CD4-positive, alpha-beta T cell treated with Interleukin-2 at 100 ng/mL for 4 hours (primary cell): ENCODE measurements at regions not wholly inside any gene's neighbourhood (a gene's known extent, or its start where the extent isn't known, plus 50 kb on each side); places are given as distances from the start of the nearest gene placed in this dataset.

Experiments used
- DNase-seq: peaks from one replicate; pipeline ENCODE4 v3.0.0-alpha.2; 2020; ENCODE audit warnings: low spot score

GRCh38 chr13:106350208-106350607, 185.3 kb downstream of the EFNB2 start:
- no peak for DNase-seq

DNA sequence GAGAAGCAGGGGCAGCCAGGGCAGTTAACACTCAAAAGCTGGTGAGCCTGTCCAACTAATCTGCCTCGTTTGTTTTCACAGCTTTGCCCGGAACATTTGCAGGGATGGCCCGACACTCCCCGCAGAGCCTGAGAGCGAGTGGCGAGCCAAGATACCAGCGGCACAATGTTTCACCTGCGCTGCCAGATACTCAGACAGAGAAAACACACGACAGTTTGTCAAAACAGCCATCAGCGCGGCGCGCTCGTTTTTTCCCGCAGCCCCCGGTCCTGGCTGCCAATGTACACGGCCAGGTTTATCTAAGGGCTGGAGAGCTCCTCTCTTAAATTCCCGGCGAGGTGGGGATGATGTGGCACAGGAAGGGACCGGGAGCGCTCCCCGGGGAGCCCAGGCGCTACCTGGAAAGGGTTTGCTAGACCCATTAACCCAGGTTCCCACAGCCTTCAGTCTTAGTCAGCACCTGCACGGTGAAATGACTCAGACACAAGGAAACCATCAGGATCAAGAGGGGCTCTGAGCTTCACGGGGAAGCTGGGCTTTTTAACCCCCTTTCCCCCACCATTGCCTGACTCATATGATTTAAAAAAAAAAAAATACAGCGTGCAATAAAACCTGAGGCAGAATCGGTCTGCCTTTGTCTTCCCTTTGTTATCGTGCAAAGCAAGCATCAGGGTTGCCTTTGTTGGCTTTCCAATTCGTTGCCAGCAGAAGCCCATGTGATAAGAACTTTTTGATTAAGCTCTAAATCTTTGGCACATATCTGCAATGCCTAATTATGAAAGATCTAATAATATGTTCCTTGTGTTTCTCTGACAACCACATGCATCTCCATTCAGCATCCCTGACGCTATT, 186.2 kb downstream of the EFNB2 start:
- no peak for DNase-seq

- no peak for DNase-seq
These were observed 187.2 kb downstream of the EFNB2 start for GRCh38 chr13:106348075-106348840.

DNA sequence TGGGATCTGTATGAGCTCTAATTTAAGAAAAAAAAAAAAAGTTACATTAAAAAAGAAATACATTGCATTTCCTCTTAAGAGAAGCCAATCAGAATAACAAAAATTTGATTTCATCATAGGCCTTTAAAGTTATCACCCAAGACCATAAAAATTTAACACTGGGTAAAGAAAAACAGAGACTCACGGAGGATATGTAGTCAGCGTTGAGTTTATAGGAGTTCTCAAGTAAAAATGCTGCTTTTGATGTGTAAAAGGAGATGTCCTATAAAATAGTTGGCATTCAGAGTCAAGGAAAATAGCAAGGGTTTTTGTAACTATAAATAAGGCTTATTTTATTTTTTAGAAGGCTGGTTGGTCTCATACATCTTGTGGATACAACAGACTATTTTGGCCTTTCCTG, 191.1 kb downstream of the EFNB2 start:
- no peak for DNase-seq

- DNase-seq = no peak
These were observed 191.6 kb downstream of the EFNB2 start for GRCh38 chr13:106343836-106344235.

GRCh38 chr13:106340249-106340648, 195.2 kb downstream of the EFNB2 start:
- DNase-seq = no peak

DNA sequence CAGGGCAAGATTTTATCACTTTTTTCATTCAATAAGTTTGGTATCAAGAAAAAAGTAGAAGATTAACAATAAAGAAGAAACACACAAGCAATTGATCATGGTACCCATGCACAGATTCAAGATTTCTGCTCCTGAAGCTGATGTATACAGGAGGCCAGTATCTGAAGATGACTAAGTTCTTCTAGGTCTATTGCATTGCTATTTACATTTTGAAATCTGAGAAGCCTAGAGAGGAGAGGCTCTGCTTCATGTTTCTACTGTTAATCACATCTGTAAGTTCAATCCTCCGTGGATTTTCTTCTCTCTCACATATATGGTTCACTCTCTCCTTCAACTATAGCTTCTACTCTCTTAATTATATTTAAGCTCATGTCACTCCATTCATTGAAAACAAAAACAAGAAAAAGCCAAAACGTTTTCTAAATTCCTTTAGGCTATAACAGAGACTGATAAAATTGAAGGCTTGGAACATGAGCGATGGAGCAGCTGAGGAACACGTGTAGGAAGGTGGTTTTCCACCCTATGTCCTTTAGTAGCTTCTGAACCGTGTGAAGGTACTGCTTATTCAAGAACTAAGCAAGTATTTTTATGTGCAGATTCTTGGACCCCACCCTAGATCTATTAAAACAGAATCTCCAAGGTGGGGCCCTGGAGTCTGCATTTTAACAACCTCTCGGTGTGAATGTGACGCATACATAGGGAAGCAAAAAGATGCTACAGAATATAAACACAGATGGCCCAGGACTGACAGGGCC, 198.2 kb downstream of the EFNB2 start:
- no peak for DNase-seq

GRCh38 chr13:106336668-106337067, 198.8 kb downstream of the EFNB2 start:
- DNase-seq = no peak

- no peak for DNase-seq
These were observed 202.8 kb downstream of the EFNB2 start for GRCh38 chr13:106332621-106333020.

- DNase-seq = no peak
These were observed 204.3 kb downstream of the EFNB2 start for GRCh38 chr13:106331116-106331515.

DNA sequence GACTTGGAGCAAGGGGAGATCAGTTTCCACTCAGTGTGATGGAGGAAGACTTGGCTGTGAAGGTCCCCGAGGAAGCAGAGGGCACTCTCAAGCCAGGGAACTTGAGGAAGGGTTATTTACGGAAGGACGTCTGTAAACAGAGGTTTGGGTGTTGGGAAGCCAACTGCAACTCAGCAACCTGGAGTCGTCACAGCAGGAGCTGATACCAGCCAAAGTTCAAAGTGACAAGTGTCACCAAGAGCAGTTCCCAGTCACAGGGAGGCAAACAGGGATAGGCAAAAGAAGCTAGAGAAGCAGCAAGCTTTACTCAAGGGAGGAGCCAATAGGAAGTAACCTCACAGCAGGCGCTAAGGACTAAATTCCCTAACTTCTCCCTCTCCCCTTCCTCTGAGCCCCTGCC, 205.5 kb downstream of the EFNB2 start:
- DNase-seq = no peak

DNA sequence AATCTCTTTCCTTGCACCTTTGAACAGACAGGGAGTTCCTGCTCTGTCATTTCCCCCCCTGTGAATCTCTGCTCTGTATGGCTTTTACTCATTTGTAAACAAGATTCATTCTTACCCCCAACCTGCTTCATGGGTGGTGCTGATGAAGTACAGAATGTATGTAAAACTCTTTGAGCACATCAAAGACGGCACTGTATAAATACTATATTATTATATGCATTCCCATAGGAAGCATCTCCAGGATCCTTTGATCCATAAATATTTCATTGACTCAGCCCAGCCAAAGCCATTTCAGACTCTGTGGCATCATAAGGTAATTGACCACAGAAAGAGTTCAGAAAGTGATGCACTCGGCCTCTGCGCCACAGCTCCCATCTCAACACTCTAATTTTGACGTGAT, 208.7 kb downstream of the EFNB2 start:
- no peak for DNase-seq

- no peak for DNase-seq
These were observed 211.0 kb downstream of the EFNB2 start for GRCh38 chr13:106324444-106324843.

- no peak for DNase-seq
These were observed 212.8 kb downstream of the EFNB2 start for GRCh38 chr13:106322628-106323027.

DNA sequence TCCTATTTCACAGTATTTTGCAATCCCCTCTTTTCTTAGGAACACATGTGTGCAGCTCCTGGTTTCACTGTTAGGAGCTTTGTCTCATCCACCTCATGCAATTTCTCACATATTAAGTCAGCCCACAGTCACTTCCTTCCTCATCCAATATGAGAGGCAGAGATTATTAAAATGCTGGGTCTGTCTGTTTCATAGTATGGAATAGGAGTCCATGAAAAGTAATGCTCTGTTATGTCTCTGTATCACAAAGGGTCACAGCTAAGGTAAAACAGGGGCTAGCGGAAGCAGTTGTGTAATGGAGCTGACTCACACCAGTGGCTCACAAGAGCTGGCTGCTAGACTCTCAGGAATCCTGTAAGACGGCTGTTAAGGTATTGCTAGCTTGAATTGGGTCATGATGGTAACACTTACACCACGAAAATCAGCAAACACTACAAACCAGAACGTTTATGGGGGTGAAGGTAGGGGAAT, 216.5 kb downstream of the EFNB2 start:
- DNase-seq = no peak

DNA sequence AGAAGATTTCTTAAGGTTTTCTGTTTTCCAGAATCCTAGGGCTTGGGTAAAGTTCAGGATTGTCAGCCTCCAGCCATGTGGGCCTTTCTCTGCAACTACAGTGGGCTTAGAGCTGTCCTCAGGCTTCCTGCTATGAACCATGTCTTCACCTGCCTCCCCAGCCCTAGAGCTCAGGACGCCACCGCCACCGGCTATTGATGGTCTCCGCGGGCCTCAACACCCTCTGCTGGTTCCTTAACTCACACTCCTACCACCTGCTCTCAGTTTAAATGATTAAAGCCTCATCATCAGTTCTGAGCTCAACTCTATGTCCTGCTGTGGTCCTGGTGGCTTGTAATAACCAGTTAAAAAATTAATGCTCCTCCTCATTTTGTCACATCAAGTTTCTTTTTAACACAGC, 221.0 kb downstream of the EFNB2 start:
- no peak for DNase-seq

DNA sequence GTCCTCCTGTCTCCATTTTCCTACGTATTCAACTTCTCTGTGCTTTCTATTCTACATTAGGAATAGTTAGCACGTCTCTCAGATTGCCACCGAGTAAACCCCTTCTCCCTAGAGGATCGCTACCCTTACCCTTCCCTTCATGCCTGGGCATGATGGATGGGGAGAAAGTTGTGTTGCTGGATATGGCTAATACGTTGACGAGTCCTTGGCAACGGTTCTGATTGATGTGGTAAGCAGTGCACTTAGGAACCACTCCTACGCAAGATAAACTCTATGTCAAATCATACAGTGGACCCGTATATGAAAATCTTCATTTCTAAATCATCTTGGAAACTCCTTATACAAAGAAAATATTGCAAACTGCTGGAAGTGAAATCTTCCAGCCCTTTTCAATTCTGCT, 224.5 kb downstream of the EFNB2 start:
- no peak for DNase-seq

GRCh38 chr13:106310291-106310865, 225.1 kb downstream of the EFNB2 start:
- DNase-seq = no peak

- DNase-seq = no peak
These were observed 228.6 kb downstream of the EFNB2 start for GRCh38 chr13:106306748-106307277.

DNA sequence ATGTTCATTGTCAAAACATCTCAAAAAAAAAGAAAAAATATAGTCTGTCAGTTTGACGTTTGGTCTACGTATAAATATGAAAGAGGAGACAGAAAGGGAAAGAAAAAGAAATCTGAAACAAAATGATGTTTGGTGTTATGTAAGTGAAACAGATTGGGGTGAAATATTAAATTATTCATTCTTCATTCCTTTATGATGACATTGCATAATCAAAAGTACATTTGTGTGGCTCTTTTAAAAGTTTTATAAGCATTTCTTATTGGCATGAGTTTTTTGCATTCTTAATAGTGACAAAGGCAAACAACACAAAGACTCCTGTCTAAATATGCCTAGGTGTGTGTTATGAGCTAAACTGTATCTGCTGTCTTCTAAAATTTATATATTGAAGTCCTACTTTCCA, 232.6 kb downstream of the EFNB2 start:
- no peak for DNase-seq

DNA sequence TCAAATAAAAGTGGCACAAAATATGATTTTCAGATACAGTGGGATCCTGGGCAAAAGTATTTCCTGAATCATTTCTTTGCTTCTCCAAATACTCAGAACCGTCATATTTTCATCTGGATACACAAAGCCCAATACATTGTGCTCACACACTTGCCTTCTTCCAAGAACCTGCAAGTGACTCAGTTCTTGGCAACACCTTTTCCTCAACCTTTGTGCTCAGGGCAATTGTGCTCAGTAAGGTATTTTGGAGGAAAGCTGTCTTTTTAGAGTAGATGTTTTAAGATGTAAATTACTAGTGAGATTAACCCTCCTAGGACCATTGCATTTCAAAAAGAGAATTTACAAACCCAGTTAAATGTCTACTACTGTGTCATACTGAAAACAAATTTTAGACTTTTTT, 233.5 kb downstream of the EFNB2 start:
- DNase-seq = no peak

DNA sequence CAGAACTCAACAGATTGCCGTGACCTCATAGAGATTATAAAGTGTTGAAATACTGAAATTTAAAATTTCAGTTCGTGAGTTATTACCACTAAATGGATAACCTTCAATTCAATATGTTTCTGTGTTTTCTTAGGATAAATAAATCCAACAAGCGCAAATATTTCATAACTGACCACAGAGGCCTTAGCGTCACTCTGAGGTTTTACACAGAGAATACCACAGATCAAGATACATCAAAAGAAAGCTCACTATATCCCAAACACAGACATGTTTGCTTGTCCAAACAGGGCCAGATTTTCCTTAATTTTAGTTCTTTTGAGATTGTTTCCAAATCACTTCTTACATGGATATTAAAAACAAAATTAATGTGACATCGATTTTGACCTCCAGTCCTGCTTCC, 235.8 kb downstream of the EFNB2 start:
- DNase-seq = no peak
